ENCODE measurements at regions not wholly inside any gene's neighbourhood (a gene's known extent, or its start where the extent isn't known, plus 50 kb on each side); places are given as distances from the start of the nearest gene placed in this dataset.
A peak's percentile ranks its signal among the peaks of the same experiment; 100 is the strongest.
"Not testable (repeated sequence)": the region's sequence is repeated elsewhere in the genome, so short reads cannot be mapped to it uniquely, and the experiment has no call there.

DNA sequence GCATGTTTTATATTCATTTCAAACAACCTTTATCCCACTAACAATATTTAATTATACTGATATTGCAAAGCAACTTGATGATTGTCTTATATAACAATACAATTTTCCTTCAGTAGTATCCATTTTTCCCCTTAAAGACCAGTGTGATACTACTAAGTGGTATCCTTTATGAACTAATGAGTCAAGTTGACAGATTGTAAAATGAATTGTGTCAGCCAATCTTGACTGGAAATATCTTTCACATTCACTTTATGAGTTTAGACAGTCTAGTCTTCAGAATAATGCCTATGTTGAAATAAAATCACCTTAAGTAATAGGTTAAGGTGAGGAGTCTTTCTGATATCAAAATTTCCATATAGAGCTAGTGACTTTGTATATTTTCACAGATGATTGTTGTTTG lies 950.0 kb upstream of the CELF2 start:
- intact Hi-C loops (cut with DNase I) = no loop called here
- Histone ChIP-seq H3K9me3 (no peaks in the 10 kb centered on the region), H3K4me1 (no peaks in the 10 kb centered on the region), H3K27me3 (no peaks in the 10 kb centered on the region), H3K4me3 (no peak overlapping the region), H3K36me3 (no peaks in the 10 kb centered on the region), H3K27ac (no peak overlapping the region)
- TF ChIP-seq POLR2A (IDR thresholded peaks at IDR 0.05) = no peak
- TF ChIP-seq, protein P1, sequence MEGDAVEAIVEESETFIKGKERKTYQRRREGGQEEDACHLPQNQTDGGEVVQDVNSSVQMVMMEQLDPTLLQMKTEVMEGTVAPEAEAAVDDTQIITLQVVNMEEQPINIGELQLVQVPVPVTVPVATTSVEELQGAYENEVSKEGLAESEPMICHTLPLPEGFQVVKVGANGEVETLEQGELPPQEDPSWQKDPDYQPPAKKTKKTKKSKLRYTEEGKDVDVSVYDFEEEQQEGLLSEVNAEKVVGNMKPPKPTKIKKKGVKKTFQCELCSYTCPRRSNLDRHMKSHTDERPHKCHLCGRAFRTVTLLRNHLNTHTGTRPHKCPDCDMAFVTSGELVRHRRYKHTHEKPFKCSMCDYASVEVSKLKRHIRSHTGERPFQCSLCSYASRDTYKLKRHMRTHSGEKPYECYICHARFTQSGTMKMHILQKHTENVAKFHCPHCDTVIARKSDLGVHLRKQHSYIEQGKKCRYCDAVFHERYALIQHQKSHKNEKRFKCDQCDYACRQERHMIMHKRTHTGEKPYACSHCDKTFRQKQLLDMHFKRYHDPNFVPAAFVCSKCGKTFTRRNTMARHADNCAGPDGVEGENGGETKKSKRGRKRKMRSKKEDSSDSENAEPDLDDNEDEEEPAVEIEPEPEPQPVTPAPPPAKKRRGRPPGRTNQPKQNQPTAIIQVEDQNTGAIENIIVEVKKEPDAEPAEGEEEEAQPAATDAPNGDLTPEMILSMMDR (IDR thresholded peaks at IDR 0.05) = no peak
- DNase-seq = no peak

DNA sequence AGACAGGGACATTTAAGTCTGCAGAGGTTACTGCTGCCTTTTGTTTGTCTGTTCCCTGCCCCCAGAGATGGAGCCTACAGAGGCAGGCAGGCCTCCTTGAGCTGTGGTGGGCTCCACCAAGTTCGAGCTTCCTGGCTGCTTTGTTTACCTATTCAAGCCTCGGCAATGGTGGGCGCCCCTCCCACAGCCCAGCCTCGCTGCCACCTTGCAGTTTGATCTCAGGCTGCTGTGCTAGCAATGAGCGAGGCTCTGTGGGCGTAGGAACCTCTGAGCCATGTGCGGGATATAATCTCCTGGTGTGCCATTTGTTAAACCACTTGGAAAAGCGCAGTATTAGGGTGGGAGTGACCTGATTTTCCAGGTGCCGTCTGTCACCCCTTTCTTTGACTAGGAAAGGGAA lies 942.8 kb upstream of the CELF2 start:
- H3K4me3 ChIP-seq; DNase-seq; H3K27me3 ChIP-seq; H3K9me3 ChIP-seq; H3K4me1 ChIP-seq; intact Hi-C loops (cut with DNase I); H3K36me3 ChIP-seq; H3K27ac ChIP-seq: not testable (repeated sequence)
- 69% methylated on average over 6 of the region's 9 CpGs; no CpG with 5 or more reads in 1 of the 2 donors for WGBS, 2 donors

DNA sequence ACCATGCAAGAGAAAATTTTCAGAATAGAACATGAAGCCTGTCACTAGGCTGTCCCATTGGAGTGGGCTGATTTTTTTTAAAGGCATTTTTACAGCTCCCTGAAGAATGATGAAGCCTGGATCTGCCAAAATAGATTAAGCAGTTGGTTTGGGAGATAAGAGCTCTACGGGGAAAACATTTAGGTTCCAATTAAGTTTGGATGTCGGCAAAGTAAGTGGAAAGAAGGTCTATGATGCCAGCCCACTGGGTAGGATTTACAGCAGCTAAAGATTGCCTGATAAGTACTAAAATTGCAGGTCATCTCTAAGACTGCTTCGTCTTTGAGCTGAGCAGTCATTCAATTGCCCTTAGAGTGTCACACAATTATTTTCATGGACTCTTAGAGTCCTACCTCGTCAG lies 939.2 kb upstream of the CELF2 start:
- no peaks in the 10 kb centered on the region for H3K27me3 ChIP-seq
- DNase-seq = no peak
- no peaks in the 10 kb centered on the region for H3K4me1 ChIP-seq
- no peaks in the 10 kb centered on the region for H3K9me3 ChIP-seq
- no peak overlapping the region for H3K4me3 ChIP-seq
- WGBS, 2 donors = 59 to 64% methylated on average over 4 of the region's 4 CpGs
- intact Hi-C loops (cut with DNase I) = no loop called here
- no peak overlapping the region for H3K27ac ChIP-seq
- TF ChIP-seq POLR2A (IDR thresholded peaks at IDR 0.05) = no peak
- TF ChIP-seq, protein P1 (IDR thresholded peaks at IDR 0.05) = no peak
- no peaks in the 10 kb centered on the region for H3K36me3 ChIP-seq

DNA sequence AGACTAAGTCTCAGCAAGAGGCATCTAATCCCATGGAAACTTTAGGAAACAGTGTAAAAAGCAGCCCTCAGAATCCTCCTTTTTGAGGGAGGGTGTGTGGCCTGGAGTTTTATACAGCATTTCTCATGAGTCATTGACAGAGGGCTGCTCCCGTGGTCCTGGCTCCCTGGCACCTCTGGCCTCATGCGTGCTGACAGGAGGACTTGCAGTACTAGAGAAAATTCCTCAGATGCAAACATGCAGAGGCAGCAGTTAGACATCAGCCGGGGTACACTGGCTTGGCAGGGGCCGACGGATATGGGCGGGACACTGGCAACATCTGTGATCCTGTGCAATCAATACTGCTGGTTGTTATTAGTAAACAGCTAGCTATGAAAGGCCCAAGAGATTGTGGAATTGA lies 925.1 kb upstream of the CELF2 start:
- no peak for DNase-seq
- intact Hi-C loops (cut with DNase I) = no loop called here
- TF ChIP-seq, protein P1 (IDR thresholded peaks at IDR 0.05) = no peak
- no peak for TF ChIP-seq POLR2A (IDR thresholded peaks at IDR 0.05)
- H3K4me1 ChIP-seq = peaks cover 0 to 3% (median 0%) of the 10 kb centered on the region in 3 donors
- H3K27ac ChIP-seq = no peak overlapping the region
- WGBS, 2 donors = 22 to 29% methylated on average over 5 to 6 of the region's 6 CpGs
- H3K36me3 ChIP-seq = no peaks in the 10 kb centered on the region
- no peaks in the 10 kb centered on the region for H3K27me3 ChIP-seq
- H3K9me3 ChIP-seq = no peaks in the 10 kb centered on the region
- no peak overlapping the region for H3K4me3 ChIP-seq

DNA sequence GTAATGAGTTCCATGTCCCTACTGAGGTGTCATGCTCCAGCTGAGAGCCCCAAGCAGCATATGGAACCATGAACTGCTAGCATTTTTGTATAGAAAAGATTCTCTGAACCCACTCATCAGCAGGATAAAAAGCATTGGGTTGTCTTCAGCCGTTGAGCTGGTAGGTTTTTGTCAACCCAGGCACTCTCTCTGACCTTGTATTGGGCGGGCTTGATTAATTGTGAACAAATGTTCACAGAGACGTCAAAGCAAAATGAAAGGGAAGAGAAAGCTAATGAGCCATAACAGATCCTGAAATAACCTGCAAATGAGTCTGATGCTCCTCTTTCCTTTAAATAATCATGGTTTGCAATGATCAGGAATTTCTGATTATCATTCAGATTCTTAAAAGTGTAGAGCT lies 924.7 kb upstream of the CELF2 start:
- peaks cover 0 to 3% (median 0%) of the 10 kb centered on the region in 3 donors for H3K4me1 ChIP-seq
- H3K36me3 ChIP-seq = no peaks in the 10 kb centered on the region
- TF ChIP-seq, protein P1 (IDR thresholded peaks at IDR 0.05) = no peak
- TF ChIP-seq POLR2A (IDR thresholded peaks at IDR 0.05) = no peak
- no peaks in the 10 kb centered on the region for H3K27me3 ChIP-seq
- H3K4me3 ChIP-seq = no peak overlapping the region
- no peak for DNase-seq
- H3K27ac ChIP-seq = no peak overlapping the region
- WGBS, 2 donors = 33 to 56% methylated on average over 3 of the region's 3 CpGs
- intact Hi-C loops (cut with DNase I) = no loop called here
- H3K9me3 ChIP-seq = no peaks in the 10 kb centered on the region

DNA sequence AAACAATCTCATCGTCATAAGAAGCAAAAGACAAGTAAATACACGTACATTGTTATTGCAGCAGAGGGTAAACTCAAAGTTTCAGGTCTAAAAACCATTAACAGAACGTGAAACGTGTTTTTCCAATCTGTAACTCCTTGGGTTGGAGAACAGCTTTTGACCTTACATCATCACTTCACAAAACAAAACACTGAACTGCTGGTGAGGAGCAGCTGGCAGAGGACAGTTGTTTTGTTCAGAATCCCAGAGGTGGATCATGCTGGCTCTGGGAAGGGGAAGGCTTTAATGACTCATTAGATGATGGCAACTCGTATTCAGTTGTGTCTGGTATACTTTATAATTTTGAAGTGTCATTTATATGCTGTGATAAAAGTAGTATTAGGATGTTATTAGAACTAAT lies 923.0 kb upstream of the CELF2 start:
- no peaks in the 10 kb centered on the region for H3K36me3 ChIP-seq
- no peak for TF ChIP-seq POLR2A (IDR thresholded peaks at IDR 0.05)
- TF ChIP-seq, protein P1 (IDR thresholded peaks at IDR 0.05) = no peak
- H3K27me3 ChIP-seq = no peaks in the 10 kb centered on the region
- H3K4me1 ChIP-seq = peaks cover 0 to 3% (median 0%) of the 10 kb centered on the region in 3 donors
- H3K4me3 ChIP-seq = no peak overlapping the region
- intact Hi-C loops (cut with DNase I) = no loop called here
- H3K9me3 ChIP-seq = no peaks in the 10 kb centered on the region
- WGBS, 2 donors = 22 to 23% methylated on average over 5 of the region's 5 CpGs
- H3K27ac ChIP-seq = peak overlapping the region in 1 of 4 donors; percentile 24
- no peak for DNase-seq

Data from esophagus squamous epithelium (tissue), 5 donors.